Kidney glomerular epithelial cell (primary cell): ENCODE measurements at regions not wholly inside any gene's neighbourhood (a gene's known extent, or its start where the extent isn't known, plus 50 kb on each side); places are given as distances from the start of the nearest gene placed in this dataset.
"Not testable (repeated sequence)": the region's sequence is repeated elsewhere in the genome, so short reads cannot be mapped to it uniquely, and the experiment has no call there.

ENCODE experiments used
- DNase-seq: peaks from one replicate; lab custom pipeline; 2025; lab: John Stamatoyannopoulos, UW

DNA sequence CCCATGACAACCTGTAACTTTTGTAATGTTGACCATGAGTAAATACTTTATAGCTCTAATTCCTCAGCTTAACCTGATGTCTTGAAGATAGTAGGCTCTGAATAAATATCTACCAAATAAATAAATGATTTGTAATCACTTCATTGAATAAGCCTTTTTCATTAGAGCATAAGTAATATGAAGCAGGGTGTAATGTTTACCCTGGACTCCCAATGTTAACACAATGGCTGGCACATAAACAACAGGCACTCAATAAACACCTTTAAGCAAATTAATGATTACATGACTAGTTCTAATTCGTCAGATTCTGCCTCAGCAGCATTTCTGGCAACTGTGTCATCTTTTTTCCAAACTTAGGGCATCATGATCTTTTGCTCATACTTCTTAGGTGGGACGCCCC, 396.3 kb downstream of the LIG4 start:
- DNase-seq, result no peak

DNA sequence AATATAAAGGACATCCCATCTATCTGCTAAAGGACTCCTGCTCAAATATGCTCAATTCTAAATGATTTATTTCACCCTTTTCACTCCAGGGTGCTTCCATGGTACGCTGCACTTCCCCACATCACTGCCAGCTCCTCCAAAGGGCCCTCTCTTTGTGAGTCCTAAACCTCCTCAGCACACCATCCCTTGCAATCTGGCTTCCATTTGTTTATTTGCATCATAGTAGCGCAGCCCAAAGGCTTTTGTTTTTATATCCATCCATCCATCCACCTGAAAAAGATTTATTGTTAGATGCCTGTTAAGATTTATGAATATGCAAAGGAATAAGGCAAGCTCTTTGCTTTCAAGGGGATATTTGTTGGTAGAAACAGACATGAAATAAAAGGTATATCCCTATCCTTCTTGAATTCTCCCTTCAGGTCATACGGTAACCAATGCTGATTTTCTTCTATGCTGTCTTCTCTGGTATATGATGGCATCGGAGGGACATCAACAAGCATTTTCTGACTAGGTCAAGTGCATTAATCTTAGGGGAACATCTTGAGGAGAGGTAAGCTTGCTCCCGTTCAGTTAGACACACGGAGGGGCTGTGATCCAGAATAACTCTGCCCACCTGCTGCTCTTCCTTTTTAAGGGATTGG, 397.6 kb downstream of the LIG4 start:
- DNase-seq, result no peak

DNA sequence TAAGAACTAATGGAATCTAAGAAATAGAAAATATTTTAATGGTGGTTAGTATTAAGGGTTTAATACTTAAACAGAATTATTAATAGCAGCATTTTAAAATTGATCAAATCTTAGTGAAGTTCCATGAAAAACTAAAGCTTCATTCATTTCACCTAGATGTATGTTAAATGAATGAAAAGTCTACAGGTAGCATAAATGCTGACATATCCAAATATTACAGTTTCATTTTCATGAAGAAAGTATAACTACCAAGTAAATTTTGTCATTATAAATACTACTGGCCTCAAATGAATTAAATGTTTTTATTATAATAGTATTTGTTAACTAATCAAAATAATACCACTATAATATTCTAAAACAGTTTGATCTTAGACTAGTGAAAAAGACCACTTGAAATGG, 403.3 kb downstream of the LIG4 start:
- no peak for DNase-seq

DNA sequence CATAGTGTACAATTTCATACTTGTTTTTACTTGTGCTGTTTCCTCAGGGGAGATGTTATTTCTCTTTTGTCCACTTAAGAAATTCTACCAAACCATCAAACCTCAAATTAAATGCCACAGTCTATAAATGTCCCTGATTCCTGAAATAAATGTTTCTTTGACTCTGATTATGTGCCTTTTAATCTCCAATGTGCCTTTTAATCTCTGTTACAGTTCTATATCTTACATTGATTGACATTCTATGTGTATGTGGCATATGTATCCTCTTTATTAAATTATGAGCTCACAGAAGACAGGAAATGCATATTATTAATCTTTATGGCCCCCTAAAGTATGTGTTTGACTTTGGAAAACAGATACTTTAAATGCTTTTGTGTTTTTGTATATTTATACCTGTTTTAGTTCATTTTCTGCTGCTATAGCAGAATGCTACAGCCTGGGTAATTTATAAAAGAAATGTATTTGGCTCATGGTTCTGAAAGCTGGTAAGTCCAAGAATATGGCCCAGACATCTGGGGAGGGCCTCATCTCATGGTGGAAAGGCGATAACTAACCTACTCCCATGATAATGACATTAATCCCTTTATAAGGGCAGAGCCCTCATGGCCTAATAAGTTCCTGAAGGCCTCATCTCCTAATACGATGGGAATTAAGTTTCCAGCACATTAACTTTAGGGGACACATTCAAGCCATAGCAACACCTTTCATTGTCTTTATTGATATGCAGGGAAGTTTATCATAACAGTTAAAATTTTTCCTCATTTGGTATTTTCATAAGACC, 403.9 kb downstream of the LIG4 start:
- no peak for DNase-seq

DNA sequence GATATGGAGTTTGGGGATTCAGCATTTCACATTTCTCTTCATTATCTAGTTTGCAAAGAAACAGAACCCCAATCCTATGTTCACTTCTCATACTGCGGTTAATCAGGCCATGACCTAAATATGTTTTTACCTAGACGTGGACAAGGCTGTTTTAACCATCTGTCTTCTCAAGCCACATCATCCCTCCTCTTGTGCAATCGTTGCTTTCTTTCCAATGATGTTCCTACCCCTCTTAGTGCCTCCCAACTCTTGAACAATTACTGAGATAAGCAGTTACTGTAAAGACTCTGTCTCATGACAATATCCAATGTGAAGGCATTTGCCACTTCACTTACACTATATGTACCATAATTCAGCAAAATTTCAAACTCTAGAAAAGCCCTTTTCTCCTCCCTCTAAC, 406.2 kb downstream of the LIG4 start:
- DNase-seq, result no peak

DNA sequence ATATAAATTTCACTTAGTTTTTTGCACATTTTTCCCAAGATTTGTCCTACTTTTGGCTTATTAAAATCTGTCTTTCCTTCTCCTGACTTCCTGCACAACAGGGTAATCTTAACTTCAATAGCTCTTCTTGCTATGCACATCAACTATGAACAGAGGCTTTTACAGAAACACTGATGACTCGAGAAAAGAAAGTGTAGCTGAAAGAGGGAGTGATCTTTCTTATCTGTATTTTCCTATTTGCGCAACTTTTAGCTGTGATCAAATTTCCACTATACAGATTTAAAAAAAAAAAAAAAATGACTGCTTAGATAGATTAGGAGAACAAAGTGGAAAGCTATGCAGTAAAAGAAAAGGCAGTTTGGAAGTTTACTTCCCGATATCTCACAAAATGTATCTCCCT, 406.9 kb downstream of the LIG4 start:
- DNase-seq, result no peak

DNA sequence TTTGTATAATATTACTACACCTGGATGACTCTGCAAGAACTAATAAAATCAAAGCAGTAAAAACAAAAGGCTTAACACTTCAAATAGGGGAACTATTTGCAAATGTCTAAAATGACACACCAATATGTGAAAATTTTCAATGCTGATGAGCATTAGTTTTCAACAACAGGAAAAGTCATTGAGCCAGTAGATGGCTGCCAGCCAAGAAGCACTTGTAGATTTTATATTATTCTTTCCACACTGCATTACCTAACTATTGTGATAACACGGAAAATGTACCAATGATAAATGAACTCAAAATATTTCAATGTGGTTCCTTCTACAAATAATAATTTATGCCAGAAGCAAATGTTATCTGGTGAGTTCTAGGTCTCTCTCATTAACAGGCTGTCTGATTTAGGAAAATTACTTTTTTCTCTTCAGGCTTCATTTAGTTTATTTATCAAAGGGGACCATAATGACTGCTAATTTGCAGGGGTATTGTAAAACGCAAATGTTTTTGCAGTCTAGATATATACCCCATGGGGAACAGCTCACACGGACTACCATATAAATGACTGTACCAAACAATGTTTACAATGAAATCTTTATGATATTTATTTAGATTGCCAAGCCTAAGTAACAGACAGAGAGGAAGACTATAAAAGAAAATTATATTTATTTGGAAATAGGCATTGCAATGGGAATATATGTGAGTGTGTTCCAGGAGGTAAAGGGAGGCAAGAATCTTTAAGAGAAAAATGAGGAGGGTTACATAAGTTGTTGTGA, 407.8 kb downstream of the LIG4 start:
- DNase-seq, result no peak

DNA sequence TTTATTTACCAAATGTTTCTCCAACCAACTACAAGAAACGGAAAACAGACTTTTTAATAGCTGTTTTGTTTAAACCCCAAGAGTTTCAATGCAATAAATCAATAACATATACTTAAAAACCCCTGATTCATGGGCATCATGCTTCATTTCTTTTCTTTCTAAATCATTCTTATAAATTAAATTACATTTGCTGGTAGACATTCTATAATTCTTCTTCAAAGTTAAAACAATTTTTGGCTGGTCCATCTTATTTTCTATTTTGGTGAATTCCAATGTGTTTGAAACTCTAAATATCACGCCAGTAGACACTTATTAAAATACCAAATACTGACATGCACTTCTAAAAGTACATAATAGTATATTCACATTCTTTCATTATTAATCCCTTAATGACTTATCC, 408.6 kb downstream of the LIG4 start:
- DNase-seq, result no peak

DNA sequence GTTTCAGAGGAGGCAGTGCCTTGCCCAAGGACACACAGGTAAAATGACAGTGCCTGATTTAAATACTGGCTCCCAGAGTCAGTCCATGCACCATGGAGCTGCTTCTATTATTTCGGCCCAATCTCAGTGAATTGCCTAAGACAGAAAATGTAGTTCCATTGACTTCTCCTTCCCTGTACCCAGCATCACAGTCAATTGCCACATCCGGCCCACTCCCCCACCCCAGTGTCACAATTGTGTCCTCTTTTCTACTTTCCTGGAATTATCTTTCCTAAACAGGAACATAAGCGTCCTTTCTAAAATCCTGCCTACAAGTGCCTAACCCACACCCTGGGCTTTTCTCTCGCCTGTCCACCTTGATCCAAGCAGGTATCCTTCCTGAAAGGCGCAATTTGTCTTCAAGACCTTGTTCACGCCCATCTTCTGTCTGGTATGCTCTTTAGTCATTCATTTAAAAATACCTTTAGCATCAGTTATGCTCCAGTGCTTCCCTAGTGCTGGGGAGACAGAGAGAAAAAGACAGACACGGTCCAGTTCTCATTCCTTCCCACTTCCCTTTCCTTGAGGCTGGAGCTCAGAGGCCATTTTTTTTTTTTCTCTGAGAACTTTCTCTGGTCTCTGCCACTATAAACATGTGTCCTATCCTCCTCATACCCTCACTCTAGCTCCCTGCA, 411.4 kb downstream of the LIG4 start:
- peak; percentile 90 for DNase-seq

DNA sequence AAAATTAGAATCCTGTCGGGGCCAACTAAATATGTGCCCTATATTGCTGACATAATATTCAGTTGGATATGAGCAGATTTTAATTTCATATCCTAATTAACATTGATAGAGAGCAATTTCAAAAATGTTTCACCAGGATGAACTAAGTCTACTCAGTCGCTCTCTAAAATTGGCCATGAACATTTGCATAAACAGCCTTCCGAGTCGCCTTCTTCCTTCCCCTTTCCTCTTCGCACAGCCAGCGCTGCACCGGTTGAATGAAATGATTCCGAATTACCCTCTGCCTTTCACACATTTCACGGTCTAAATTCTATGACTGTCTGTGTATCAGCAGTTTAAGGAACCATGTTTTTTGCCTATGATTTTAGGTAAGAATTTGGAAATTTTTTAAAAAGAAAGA, 413.7 kb downstream of the LIG4 start:
- no peak for DNase-seq

DNA sequence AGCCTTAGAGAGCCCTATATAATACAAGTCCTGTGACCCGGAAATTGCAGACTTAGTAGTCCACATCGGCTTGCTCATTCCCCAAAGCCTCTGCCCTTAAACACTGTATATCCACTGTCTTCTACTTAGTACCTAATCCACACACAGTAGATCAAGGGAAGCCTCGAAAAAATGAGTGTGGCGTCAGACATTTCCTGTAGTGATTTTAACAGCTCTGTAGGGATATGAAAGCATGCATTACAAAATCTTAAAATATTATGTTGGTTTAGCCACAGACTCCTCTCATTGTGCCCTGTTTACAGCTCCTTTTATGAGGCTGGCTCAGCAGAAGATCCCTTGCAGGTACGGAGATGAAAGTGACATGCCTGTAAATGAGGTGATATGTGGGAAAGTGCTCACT, 416.3 kb downstream of the LIG4 start:
- DNase-seq, result no peak

DNA sequence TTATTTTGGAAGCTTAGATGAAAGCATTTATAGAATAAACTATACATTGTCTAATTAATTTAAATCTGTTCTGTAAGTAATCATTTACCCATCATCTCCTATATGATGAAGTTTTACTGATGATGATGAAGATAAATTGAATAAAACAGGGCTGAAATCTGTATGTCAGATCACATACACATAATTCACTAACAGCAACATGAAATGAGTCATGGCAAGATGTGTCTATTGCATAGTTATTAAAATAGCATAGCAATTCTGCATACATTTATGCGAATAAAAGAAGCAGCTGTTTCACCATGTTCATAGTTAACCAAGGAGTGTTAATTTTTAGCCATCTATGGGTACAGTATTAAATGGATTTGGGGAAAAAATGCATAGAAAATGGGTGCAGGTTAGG, 424.9 kb downstream of the LIG4 start:
- DNase-seq, result no peak

DNA sequence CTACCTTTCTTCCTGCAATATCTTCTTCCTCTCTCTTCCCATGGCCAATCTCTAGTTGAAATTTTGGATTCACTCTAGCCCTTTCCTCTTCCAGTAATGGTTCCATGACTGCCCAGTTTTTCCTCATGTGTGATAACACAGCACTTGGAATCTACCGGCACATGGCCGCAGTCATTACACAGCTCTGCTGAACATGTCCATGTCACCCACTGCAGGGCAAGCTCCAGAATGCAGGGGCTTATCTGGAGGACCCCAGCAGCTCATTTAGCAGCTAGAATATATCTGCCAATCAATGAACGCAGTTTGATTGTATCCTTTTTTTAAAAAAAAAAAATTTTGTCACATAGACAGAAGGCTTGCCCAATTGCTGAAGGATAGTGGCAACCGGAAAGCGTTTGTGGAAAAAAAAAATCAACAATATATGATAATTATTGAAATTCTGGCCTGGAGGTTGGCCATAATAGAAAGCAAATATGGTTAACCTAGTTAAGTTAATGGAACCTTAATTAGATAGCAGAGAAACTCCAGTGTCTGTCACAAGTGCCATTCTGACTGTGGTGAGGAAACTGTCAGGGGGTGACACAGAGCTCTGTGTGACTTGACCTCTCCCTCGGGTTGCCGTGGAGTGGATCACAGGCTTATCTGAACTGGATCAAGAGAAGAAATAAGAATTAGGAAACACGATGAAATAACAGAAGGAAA, 426.7 kb downstream of the LIG4 start:
- DNase-seq, result no peak

DNA sequence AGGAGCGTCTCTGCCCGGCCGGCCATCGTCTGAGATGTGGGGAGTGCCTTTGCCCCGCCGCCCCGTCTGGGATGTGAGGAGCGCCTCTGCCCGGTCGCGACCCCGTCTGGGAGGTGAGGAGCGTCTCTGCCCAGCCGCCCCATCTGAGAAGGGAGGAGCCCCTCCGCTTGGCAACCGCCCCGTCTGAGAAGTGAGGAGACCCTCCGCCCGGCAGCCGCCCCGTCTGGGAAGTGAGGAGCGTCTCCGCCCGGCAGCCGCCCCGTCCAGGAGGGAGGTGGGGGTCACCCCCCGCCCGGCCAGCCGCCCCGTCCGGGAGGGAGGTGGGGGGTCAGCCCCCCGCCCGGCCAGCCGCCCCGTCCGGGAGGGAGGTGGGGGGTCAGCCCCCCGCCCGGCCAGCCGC, 432.7 kb downstream of the LIG4 start:
- not testable (repeated sequence) for DNase-seq

DNA sequence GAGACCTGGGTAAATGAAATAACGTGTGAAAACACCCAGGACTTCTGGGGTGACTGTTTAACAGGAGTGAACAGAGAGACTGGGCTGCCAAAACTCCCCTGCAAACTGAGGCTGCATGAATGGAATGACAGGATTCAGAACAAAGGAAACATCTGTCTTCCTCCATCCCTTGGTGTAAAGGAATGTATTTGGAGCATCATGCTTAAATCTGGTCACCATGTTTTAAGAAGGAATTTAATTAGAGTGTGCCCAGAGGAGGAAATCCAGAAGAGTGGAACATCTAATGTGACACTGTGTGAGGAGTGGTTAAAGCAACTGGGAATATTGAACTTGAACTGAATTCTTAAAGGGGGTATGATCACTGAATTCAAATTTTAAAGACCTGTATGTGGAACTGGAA, 437.2 kb downstream of the LIG4 start:
- no peak for DNase-seq

DNA sequence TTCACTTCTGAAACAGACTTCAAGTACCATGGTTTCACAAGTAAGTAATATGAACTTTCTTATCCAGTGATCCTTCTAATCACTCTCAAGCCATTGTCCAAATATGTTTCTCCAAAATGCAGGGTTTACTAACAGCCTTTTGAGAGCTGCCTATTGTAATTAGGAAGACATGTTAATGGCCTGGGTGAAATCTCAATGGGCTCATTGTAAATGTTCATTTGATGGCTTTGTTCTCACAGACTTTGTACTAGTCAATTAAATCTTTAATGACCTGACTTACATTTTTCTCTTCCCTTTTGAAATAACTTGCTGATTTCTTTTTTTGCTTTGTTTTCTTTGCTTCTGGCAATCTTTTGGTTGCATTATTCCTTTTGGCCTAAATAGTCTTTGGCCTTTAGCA, 444.8 kb downstream of the LIG4 start:
- no peak for DNase-seq

DNA sequence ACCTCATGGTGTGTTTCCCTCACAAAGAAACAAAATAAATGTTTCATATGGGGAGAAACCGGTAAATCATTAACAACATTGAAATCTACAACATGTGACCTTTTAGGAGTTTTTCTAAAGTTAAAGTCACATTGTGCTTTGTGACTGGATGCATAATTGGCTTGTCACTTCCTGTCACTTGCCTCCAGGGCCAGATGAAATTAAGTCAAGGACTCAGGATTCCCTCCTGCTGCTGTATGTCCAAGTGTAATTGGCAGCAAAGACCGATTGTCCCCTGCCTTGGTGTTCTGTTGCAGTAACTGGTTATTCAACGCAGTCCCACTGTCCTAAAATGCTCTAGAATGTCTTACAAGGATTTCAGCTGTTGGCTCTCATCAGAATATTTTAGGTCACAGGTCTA, 448.2 kb downstream of the LIG4 start:
- no peak for DNase-seq

DNA sequence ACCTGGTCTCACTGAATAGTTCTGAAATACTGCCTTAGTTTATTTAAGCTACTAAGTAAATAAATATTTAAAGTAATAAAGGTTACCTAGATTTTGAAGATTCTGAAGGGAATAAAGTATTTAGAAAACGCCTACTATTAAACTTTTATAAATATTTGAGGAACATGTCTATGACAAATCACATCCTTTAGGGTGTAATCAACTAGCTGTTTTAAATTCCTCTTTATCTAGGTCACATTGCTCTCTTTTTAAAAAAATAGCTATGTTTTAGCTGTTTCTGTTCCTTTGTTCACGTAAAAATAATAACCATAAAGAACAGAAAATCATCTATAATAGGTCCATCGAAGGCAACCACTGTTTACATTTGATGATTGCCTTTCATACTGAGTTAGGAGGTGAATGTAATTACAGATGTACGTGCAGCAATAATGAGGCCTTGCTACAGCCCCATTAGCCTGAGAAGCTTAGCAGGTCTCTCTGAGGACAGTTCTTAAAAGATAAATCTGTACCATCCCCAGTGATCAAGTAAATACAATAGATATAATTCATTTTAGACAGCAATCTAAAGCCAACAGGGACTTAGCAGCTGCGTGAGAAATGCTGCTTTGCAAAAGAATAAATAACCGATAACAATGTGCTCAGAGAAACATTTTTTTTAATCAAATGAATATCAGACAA, 449.5 kb downstream of the LIG4 start:
- no peak for DNase-seq

DNA sequence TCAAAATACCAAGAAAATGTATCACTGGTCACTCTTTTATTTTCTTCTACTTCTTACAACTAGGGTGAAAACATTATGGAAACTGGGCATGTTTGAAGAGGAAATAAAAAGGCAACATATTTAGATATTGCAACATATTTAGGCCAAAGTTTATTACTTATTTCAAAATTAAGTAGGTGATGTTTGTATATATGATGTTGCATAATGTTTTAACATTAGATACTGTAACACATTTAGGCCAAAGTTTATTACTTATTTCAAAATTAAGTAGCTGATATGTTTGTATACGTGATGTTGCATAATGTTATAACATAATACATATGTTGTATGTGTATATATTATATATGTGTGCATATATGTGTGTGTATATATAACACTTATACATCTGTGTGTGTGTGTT, 451.3 kb downstream of the LIG4 start:
- no peak for DNase-seq

DNA sequence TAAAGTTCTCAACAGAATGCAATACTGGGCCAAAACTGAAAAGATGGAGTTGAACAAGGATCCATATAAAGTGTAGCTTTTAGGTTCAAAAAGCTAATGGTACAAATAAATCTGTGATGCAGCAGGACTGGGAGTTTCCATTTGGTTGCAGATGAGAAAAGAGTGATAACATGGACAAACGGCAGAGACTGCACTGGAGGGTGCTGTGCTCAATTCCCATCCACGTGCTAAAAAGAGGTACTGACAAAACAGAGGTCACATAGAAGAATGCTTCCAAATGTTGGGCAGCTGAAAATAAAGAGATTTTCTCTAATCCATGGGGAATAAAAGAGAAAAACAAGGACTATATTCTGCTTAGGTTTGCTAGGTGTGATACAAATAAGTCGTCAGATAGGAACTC, 461.6 kb downstream of the LIG4 start:
- DNase-seq, result no peak

DNA sequence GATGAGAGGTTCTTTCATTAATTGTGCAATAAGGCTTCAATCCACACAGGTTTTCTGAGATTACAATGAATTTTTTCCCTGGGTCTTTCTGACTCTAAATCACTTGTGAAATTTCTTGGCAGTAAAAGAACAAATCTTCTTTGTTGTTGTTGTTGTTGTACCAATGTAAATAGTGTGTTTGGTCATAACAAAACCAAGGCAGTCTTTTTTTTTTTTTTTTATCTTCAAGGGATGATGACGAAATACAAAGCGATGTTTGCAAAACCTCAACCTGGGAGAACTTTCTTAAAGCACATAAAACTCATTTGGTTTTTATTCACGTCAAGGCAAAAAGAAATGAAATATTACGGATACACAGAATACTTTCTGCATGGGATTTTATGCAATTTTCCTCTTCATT, 462.0 kb downstream of the LIG4 start:
- DNase-seq, result no peak
